Stimulated activated CD4-positive, alpha-beta T cell treated with anti-CD3 and anti-CD28 coated beads, Interleukin-12 subunit alpha, Interleukin-12 subunit beta, amount 100 ng/mL, for 48 hours (primary cell): ENCODE measurements at regions not wholly inside any gene's neighbourhood (a gene's known extent, or its start where the extent isn't known, plus 50 kb on each side); places are given as distances from the start of the nearest gene placed in this dataset.
"Not testable (repeated sequence)": the region's sequence is repeated elsewhere in the genome, so short reads cannot be mapped to it uniquely, and the experiment has no call there.

Source experiments
- DNase-seq, 3 donors: peaks; one replicate each; pipeline ENCODE4 v3.0.0-alpha.2; 2020; ENCODE audit warnings: low read depth in 2 of 3, low spot score in 1 of 3

GRCh38 chr7:131803816-131804215 lies 247.4 kb upstream of the PODXL start:
- DNase-seq: no peak

GRCh38 chr7:131802195-131802864 lies 245.9 kb upstream of the PODXL start:
- no peak for DNase-seq

- DNase-seq: no peak
These were observed 244.1 kb upstream of the PODXL start for GRCh38 chr7:131800531-131800930.

- DNase-seq: no peak
These were observed 243.6 kb upstream of the PODXL start for GRCh38 chr7:131800008-131800407.

GRCh38 chr7:131797841-131798240 lies 241.4 kb upstream of the PODXL start:
- no peak for DNase-seq

GRCh38 chr7:131795400-131795799 lies 239.0 kb upstream of the PODXL start:
- no peak for DNase-seq

GRCh38 chr7:131792311-131792710 lies 235.9 kb upstream of the PODXL start:
- DNase-seq: no peak

- no peak for DNase-seq
These were observed 230.7 kb upstream of the PODXL start for GRCh38 chr7:131787101-131787500.

- no peak for DNase-seq
These were observed 229.8 kb upstream of the PODXL start for GRCh38 chr7:131786204-131786603.

GRCh38 chr7:131778601-131779000 lies 222.2 kb upstream of the PODXL start:
- DNase-seq: no peak

GRCh38 chr7:131774419-131775220 lies 218.2 kb upstream of the PODXL start:
- no peak for DNase-seq

GRCh38 chr7:131773413-131773812 lies 217.0 kb upstream of the PODXL start:
- DNase-seq: no peak

- no peak for DNase-seq
These were observed 212.8 kb upstream of the PODXL start for GRCh38 chr7:131769241-131769640.

GRCh38 chr7:131767591-131767990 lies 211.2 kb upstream of the PODXL start:
- DNase-seq: no peak

- DNase-seq: no peak
These were observed 209.1 kb upstream of the PODXL start for GRCh38 chr7:131765575-131765974.

- no peak for DNase-seq
These were observed 207.8 kb upstream of the PODXL start for GRCh38 chr7:131764143-131764775.

GRCh38 chr7:131762753-131763152 lies 206.3 kb upstream of the PODXL start:
- DNase-seq: no peak

GRCh38 chr7:131755801-131756200 lies 199.4 kb upstream of the PODXL start:
- not testable (repeated sequence) for DNase-seq

GRCh38 chr7:131753620-131754222 lies 197.3 kb upstream of the PODXL start:
- DNase-seq: no peak

- DNase-seq: no peak
These were observed 191.3 kb upstream of the PODXL start for GRCh38 chr7:131747658-131748232.
